GM21528 (cell line): ENCODE measurements at regions not wholly inside any gene's neighbourhood (a gene's known extent, or its start where the extent isn't known, plus 50 kb on each side); places are given as distances from the start of the nearest gene placed in this dataset.
"Not testable (repeated sequence)": the region's sequence is repeated elsewhere in the genome, so short reads cannot be mapped to it uniquely, and the experiment has no call there.

Experiments used
- ATAC-seq: cut with Tn5 transposase; IDR thresholded peaks from one replicate; pipeline ENCODE4 v1.9.1; 2021; ENCODE audit warnings: mild to moderate bottlenecking, moderate library complexity; ENCODE audit not compliant: unreplicated experiment, low FRiP score

- ATAC-seq, result no peak
Observed at GRCh38 chr5:98391921-98392625, 381.4 kb upstream of the RGMB start.

- ATAC-seq, result not testable (repeated sequence)
Observed at GRCh38 chr5:98393205-98393604, 380.3 kb upstream of the RGMB start.

- ATAC-seq, result no peak
Observed at GRCh38 chr5:98397081-98397480, 376.4 kb upstream of the RGMB start.

- no peak for ATAC-seq
Observed at GRCh38 chr5:98398465-98398864, 375.0 kb upstream of the RGMB start.

DNA sequence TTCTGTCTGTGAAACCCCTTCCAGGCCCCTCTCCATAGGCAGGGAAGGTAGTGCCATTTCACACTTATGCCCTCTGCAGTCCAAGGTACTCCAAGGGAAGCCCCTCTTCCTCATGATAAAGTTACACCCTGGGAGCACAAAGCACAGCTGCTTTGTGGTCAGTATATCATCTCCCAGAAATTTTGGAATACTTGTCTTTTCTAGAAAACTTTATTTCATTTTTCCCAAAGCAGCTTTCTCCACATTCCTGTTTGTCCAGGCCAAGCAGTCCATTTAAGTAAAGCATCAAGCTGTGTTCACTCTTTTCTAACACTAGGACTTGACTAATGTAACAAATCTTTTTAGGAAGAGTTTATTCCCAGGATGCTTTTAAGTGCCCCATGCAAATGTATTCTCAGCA, 371.8 kb upstream of the RGMB start:
- no peak for ATAC-seq

- no peak for ATAC-seq
Observed at GRCh38 chr5:98402130-98402529, 371.3 kb upstream of the RGMB start.

GRCh38 chr5:98403131-98403530, 370.3 kb upstream of the RGMB start:
- ATAC-seq, result no peak

DNA sequence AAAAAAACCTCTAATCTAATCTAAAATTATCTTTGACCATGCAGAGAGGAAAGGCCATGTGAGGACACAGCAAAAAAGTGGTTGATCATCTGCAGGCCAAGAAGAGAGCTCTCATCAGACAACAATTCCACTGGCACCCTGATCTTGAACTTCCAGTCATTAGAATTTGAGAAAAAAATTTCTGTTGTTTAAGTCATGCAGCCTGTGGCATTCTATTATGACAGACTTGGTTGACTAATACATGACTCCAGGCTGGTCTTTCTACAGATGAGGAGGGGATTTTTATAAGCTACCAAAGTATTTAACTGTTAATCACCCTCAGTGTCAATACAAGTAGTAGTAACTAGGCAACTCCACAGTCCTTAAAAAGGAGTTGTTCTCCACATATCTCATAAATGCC, 358.5 kb upstream of the RGMB start:
- no peak for ATAC-seq

DNA sequence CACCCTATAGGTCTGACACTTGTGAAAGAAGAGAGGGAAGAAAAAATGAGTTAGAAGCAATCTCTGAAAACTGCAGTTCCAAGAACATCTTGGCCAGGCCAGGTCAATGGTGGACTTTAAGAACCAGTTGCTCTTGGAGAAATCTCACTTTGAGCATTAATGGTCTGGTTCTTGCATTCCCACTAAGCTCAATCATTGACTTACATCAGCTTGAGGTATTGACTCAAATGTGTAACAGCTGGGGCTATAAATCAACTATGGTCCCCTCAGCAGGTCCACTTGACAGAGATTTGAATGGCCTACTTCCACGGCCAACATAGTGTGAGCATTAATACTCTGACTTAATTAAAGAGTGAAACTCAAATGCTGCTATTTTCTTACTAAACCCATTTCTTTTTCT, 357.8 kb upstream of the RGMB start:
- no peak for ATAC-seq

- ATAC-seq, result no peak
Observed at GRCh38 chr5:98416541-98416940, 356.9 kb upstream of the RGMB start.

DNA sequence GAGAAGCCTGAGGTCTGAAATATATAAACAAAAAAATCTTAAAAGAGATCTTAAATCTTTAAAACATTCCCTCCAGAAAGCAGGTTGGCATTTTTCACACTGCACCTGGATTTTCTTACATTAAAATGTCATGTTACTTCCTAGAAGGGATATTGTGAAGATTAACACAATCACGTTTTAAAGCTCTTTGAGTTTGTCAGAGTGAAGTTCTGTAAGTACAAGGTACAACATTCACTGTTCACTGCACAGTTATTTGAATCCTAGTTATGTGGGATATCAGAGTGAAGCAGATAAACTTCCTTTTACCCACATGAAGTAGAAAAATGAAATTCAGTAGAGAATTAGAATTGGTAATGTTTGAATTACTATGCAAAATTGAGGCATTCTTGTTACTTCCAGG, 353.6 kb upstream of the RGMB start:
- ATAC-seq, result no peak

- ATAC-seq, result no peak
Observed at GRCh38 chr5:98424681-98425450, 348.6 kb upstream of the RGMB start.

DNA sequence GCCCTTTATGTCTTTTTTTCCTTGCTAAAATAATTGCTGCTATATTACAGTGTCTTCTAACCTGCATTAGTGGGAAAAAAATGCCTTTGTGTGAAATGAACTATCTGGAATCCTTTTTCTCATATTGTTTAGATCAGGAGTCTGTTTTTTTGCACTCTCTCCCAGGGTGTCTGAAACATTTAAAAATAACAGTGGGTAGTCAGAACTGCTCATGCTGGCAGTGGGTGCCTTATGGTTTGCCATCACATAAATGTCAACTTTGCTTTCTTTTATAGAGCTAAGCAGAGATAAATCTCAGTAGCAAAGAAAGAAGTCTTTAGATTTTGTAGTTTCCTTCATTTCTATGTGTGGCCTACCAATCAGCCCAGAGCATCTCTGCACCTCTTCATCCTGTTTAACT, 347.8 kb upstream of the RGMB start:
- no peak for ATAC-seq

DNA sequence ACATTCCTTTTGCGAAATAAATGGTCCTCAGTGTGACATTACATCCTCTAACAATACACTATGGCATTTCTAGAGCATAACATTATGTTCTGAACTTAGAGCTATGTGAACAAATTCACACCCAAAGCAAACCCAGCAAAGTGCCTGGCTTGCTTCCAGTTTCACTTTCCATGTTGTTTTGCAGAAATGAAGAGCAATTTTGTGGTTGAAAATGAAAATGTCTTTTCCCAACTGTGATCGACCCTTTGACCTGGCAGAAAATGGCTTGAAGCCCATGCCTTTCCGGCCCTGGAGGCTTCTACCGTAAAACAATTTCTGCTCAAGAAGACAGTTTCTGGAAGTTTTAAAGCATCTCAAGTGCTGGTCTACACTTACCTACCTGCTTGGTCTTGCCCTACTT, 344.7 kb upstream of the RGMB start:
- no peak for ATAC-seq

DNA sequence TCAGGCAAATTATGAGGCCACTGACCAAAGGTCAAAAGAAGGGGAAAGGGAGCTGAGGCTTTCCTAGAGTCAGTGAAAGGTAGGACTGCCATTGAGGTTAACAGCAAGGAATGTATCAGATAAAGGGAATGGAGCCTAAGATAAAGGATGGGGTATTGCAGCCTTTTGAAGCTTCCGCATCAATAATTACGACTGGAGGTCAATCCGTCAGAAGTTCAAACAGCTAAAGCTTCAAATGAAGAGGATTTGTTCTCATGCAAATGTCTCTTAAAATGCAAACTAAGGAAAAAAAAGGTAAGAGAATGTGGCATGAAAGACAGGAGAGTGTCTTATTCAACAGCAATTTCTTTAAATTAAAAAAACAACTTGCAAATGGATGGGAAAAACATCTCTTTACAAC, 341.1 kb upstream of the RGMB start:
- ATAC-seq, result no peak

DNA sequence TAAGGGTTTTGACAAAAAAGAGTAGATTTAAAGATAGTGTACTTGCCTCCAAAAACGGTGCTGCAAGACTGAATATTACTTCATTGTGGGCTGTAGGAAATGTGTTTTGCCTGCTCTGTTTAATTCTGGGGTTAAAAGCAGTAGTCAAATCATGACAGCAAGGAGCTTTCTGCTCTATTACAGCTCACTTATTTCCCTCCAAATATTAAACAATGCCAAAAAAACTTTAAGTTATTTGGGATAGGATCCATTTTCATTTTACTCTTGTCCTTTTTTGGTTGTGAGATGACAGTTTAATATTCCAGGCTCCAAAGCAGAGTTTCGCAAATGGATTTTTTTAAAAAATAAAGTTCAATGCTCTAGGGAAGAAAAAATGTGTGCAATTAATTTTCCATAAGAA, 340.4 kb upstream of the RGMB start:
- no peak for ATAC-seq

GRCh38 chr5:98433673-98434072, 339.8 kb upstream of the RGMB start:
- ATAC-seq, result no peak

DNA sequence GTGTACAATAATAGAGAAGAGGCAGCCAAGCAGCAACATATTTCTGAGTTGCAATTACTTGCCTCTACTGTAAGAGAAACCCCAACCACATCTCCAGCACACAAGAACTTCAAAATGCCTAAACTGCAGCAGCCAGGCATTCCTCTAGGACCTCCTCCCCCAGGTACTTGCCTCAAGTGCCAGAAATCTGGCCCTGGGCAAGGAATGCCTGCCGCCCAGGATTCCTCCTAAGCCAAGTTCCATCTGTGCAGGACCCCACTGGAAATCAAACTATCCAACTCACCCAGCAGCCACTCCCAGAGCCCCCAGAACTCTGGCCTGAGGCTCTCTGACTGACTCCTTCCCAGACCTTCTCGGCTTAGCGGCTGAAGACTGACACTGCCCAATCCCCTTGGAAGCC, 336.8 kb upstream of the RGMB start:
- ATAC-seq, result no peak

DNA sequence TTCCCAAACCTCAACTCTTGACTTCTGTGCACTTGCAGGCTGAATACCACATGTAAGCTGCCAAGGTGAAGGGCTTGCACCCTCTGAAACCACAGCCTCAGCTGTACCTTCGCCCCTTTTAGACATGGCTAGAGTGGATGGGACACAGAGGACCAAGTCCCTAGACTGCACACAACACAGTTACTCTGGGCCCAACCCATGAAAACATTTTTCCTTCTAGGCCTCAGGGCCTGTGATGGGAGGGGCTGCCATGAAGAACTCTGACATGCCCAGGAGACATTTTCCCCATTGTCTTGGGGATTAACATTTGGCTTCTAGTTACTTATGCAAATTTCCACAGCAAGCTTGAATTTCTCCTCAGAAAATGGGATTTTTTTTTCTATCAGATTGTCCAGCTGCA, 331.0 kb upstream of the RGMB start:
- no peak for ATAC-seq

- ATAC-seq, result no peak
Observed at GRCh38 chr5:98443881-98444280, 329.6 kb upstream of the RGMB start.

GRCh38 chr5:98453296-98453695, 320.2 kb upstream of the RGMB start:
- ATAC-seq, result no peak

DNA sequence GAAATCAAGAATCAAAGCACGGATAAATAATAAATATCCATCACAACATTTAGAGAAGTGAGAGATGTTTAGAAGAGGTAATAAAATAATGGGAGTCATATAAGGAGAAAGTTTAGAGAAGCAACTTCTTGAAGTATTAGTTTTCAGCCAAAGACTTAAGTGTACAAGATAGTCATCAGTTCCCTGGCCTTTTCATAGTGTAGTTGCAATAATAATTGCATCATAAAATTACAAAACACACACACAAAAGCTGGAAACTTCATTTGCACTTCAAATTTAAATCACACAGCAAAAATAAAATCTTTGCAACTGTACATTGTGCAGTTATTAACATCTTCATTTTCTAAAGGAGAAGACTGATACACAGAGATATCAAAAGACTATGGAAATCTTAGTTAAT, 319.1 kb upstream of the RGMB start:
- ATAC-seq, result no peak
